Caco-2 (cell line): ENCODE measurements at regions not wholly inside any gene's neighbourhood (a gene's known extent, or its start where the extent isn't known, plus 50 kb on each side); places are given as distances from the start of the nearest gene placed in this dataset.
"Not testable (repeated sequence)": the region's sequence is repeated elsewhere in the genome, so short reads cannot be mapped to it uniquely, and the experiment has no call there.

Experiments
- BruUV-seq: library from RNA; stranded (reverse); fragments of 400-500 nt; replicated peaks from 2 replicates; lab custom pipeline; 2021; lab: Mats Ljungman, UMichigan
- CTCF ChIA-PET: fragments of 300-600 bp; sonication (Branson Sonifier 250); formaldehyde crosslinking; loops from one replicate; lab custom pipeline; 2022; ENCODE audit warnings: antibody characterized with exemption; lab: Charles Lee
- POLR2A ChIA-PET: fragments of 300-600 bp; sonication (Branson Sonifier 250); formaldehyde crosslinking; loops from one replicate; lab custom pipeline; 2022; ENCODE audit warnings: antibody characterized with exemption; lab: Charles Lee
- DNase-seq, 2 experiments: peaks; one replicate each; pipeline versions ENCODE4 v3.0.0 to v3.0.0-alpha.2; 2020 to 2022
- H3K27me3 ChIP-seq: replicated peaks from 2 replicates; pipeline ENCODE4 v1.6.0; 2011; ENCODE audit warnings: low read length; ENCODE audit not compliant: control insufficient read depth, insufficient read depth
- H3K36me3 ChIP-seq: 2 replicates; pipeline ENCODE4 v1.5.1; 2011; ENCODE audit warnings: low read length; ENCODE audit not compliant: control insufficient read depth, insufficient read depth
- H3K4me1 ChIP-seq: fragments of 250-450 bp; sonication (Bioruptor Pico); 2 replicates; pipeline ENCODE4 v1.5.1; 2020; ENCODE audit warnings: mild to moderate bottlenecking
- H3K4me3 ChIP-seq: 2 replicates; pipeline ENCODE4 v1.5.1; 2011; ENCODE audit warnings: low read depth, mild to moderate bottlenecking, control low read depth, low read length
- H3K9me3 ChIP-seq: fragments of 250-450 bp; sonication (Bioruptor Pico); 2 replicates; pipeline ENCODE4 v1.5.1; 2020; ENCODE audit warnings: mild to moderate bottlenecking, moderate library complexity
- H3K27ac Mint-ChIP-seq: one replicate; pipeline ENCODE4 v1.8.0; 2022; ENCODE audit warnings: mixed read lengths; ENCODE audit not compliant: unreplicated experiment
- H3K27me3 Mint-ChIP-seq: one replicate; pipeline ENCODE4 v1.8.0; 2022; ENCODE audit warnings: mixed read lengths; ENCODE audit not compliant: insufficient read depth, unreplicated experiment
- H3K36me3 Mint-ChIP-seq: one replicate; pipeline ENCODE4 v1.8.0; 2022; ENCODE audit warnings: mild to moderate bottlenecking, mixed read lengths; ENCODE audit not compliant: insufficient read depth, unreplicated experiment
- H3K4me1 Mint-ChIP-seq: one replicate; pipeline ENCODE4 v1.8.0; 2022; ENCODE audit warnings: low read depth, mixed read lengths; ENCODE audit not compliant: unreplicated experiment
- H3K4me3 Mint-ChIP-seq: one replicate; pipeline ENCODE4 v1.8.0; 2022; ENCODE audit warnings: mild to moderate bottlenecking, moderate library complexity, mixed read lengths; ENCODE audit not compliant: unreplicated experiment
- H3K9me3 Mint-ChIP-seq: one replicate; pipeline ENCODE4 v1.8.0; 2022; ENCODE audit warnings: mixed read lengths; ENCODE audit not compliant: unreplicated experiment
- intact Hi-C: fragments of 100-400 bp; cut with micrococcal nuclease; formaldehyde crosslinking; loops from one replicate; pipeline ENCODE4 v1.10.0; 2022; ENCODE audit not compliant: unreplicated experiment
- TF ChIP-seq, protein P1 (sequence below), 2 experiments: fragments of 200-600 bp in 1 of 2; IDR thresholded peaks; 1 replicate in 1 of 2; 2 replicates in 1 of 2; pipeline versions ENCODE4 v1.5.1 to v1.8.0; 2011 to 2022; ENCODE audit warnings: antibody characterized with exemption in 1 of 2, control low read depth in 1 of 2, inconsistent platforms in 1 of 2, low read depth in 1 of 2, low read length in 1 of 2, mild to moderate bottlenecking in 1 of 2, moderate library complexity in 1 of 2; ENCODE audit not compliant: insufficient read depth in 1 of 2, severe bottlenecking in 1 of 2, unreplicated experiment in 1 of 2

GRCh38 chr9:129427149-129427548 lies 193.8 kb downstream of the C9orf50 start:
- CTCF ChIA-PET = no interaction called here
- no peaks in the 10 kb centered on the region for H3K36me3 ChIP-seq
- BruUV-seq = no TSS peak
- H3K9me3 ChIP-seq = no peaks in the 10 kb centered on the region
- no peak for DNase-seq
- TF ChIP-seq, protein P1, sequence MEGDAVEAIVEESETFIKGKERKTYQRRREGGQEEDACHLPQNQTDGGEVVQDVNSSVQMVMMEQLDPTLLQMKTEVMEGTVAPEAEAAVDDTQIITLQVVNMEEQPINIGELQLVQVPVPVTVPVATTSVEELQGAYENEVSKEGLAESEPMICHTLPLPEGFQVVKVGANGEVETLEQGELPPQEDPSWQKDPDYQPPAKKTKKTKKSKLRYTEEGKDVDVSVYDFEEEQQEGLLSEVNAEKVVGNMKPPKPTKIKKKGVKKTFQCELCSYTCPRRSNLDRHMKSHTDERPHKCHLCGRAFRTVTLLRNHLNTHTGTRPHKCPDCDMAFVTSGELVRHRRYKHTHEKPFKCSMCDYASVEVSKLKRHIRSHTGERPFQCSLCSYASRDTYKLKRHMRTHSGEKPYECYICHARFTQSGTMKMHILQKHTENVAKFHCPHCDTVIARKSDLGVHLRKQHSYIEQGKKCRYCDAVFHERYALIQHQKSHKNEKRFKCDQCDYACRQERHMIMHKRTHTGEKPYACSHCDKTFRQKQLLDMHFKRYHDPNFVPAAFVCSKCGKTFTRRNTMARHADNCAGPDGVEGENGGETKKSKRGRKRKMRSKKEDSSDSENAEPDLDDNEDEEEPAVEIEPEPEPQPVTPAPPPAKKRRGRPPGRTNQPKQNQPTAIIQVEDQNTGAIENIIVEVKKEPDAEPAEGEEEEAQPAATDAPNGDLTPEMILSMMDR (IDR thresholded peaks at IDR 0.05; ENCODE audit: insufficient read depth in 1 of 2, low read depth in 1 of 2, low read length in 1 of 2, severe bottlenecking in 1 of 2, unreplicated experiment in 1 of 2) = no peak
- no peaks in the 10 kb centered on the region for H3K27me3 ChIP-seq
- H3K4me1 Mint-ChIP-seq = no peaks in the 10 kb centered on the region
- POLR2A ChIA-PET = no interaction called here
- H3K36me3 Mint-ChIP-seq = no peaks in the 10 kb centered on the region
- no peak overlapping the region for H3K4me3 Mint-ChIP-seq
- no peak overlapping the region for H3K4me3 ChIP-seq
- intact Hi-C loops = no loop called here
- H3K9me3 Mint-ChIP-seq = no peaks in the 10 kb centered on the region
- H3K4me1 ChIP-seq = 0 out of 2 replicates have a peak, but pooled peaks cover 6% of the 10 kb centered on the region
- no peak overlapping the region for H3K27ac Mint-ChIP-seq
- no peaks in the 10 kb centered on the region for H3K27me3 Mint-ChIP-seq

GRCh38 chr9:129423755-129424154 lies 197.1 kb downstream of the C9orf50 start:
- H3K9me3 ChIP-seq, BruUV-seq, POLR2A ChIA-PET, H3K27me3 ChIP-seq, H3K4me3 ChIP-seq, H3K4me1 Mint-ChIP-seq, H3K27me3 Mint-ChIP-seq, H3K4me1 ChIP-seq, H3K9me3 Mint-ChIP-seq, H3K36me3 Mint-ChIP-seq, H3K36me3 ChIP-seq, DNase-seq, H3K4me3 Mint-ChIP-seq, intact Hi-C loops: not testable (repeated sequence)
- H3K27ac Mint-ChIP-seq = peak overlapping the region; percentile 27
- CTCF ChIA-PET = interaction anchor here (0.6 kb wide), 1 partner anchor 42 kb away, joined by 7 read pairs; no protein-coding TSS in a partner anchor

DNA sequence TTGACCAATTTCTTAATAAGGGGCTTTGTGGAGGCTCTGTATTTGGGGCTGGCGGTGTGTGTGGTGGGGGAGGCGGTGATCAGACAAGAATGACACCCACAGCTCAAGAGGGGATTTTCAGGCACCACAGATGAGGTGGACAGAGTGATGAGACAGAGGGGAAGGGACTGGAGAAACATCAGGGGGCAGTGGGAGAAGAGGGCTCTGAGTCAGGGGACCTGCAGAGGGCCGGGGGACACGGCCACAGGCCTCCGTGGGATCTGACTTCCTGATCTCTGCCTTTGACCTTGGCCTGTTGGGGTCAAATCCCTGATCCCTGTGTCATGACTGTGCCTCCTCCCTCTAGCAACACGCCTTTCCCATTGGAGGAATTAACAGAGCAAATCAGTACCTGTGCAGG lies 197.7 kb downstream of the C9orf50 start:
- ChIA-PET CTCF (interaction anchor here (0.5 kb wide), 1 partner anchor 112 kb away, joined by 8 read pairs; no protein-coding TSS in a partner anchor), POLR2A (no interaction called here)
- Mint-ChIP-seq H3K27me3 (no peaks in the 10 kb centered on the region), H3K36me3 (no peaks in the 10 kb centered on the region), H3K9me3 (no peaks in the 10 kb centered on the region), H3K4me1 (no peaks in the 10 kb centered on the region), H3K27ac (peak overlapping the region; percentile 27), H3K4me3 (no peak overlapping the region)
- intact Hi-C loops = no loop called here
- TF ChIP-seq, protein P1 (IDR thresholded peaks at IDR 0.05; ENCODE audit: insufficient read depth in 1 of 2, low read depth in 1 of 2, low read length in 1 of 2, severe bottlenecking in 1 of 2, unreplicated experiment in 1 of 2) = no peak
- Histone ChIP-seq H3K9me3 (no peaks in the 10 kb centered on the region), H3K4me3 (no peak overlapping the region), H3K27me3 (no peaks in the 10 kb centered on the region), H3K36me3 (no peaks in the 10 kb centered on the region), H3K4me1 (0 out of 2 replicates have a peak, but pooled peaks cover 8% of the 10 kb centered on the region)
- DNase-seq = no peak
- no TSS peak for BruUV-seq

DNA sequence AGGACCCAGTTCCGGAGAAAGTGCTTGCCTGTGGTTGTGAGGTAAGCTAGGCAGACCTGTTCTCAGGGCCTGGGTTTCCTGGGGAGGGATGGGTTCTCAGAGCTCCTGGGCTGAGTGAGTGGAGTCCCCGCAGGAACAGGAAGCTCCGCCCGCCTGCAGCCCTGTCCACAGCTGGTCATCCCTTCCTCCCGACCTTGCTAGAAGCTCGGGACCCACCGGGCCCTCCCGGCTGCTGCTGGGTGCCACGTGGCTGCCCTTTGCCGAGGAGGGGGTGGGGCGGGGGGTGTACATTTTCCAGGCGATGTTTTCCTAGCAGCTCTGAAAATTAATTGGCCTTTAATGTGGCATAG lies 198.1 kb downstream of the C9orf50 start:
- no TSS peak for BruUV-seq
- Histone ChIP-seq H3K4me3 (no peak overlapping the region), H3K36me3 (no peaks in the 10 kb centered on the region), H3K9me3 (no peaks in the 10 kb centered on the region), H3K27me3 (no peaks in the 10 kb centered on the region), H3K4me1 (0 out of 2 replicates have a peak, but pooled peaks cover 8% of the 10 kb centered on the region)
- intact Hi-C loops = no loop called here
- no peaks in the 10 kb centered on the region for H3K4me1 Mint-ChIP-seq
- TF ChIP-seq, protein P1 (IDR thresholded peaks at IDR 0.05; ENCODE audit: insufficient read depth in 1 of 2, low read depth in 1 of 2, low read length in 1 of 2, severe bottlenecking in 1 of 2, unreplicated experiment in 1 of 2) = no peak
- no peak overlapping the region for H3K4me3 Mint-ChIP-seq
- ChIA-PET POLR2A (no interaction called here), CTCF (interaction anchor here (0.5 kb wide), 1 partner anchor 113 kb away, joined by 8 read pairs; no protein-coding TSS in a partner anchor)
- no peaks in the 10 kb centered on the region for H3K36me3 Mint-ChIP-seq
- no peaks in the 10 kb centered on the region for H3K9me3 Mint-ChIP-seq
- no peak for DNase-seq
- no peak overlapping the region for H3K27ac Mint-ChIP-seq
- H3K27me3 Mint-ChIP-seq = no peaks in the 10 kb centered on the region
